HG03039 (cell line): ENCODE measurements at regions not wholly inside any gene's neighbourhood (a gene's known extent, or its start where the extent isn't known, plus 50 kb on each side); places are given as distances from the start of the nearest gene placed in this dataset.

Experiments
- ATAC-seq: cut with Tn5 transposase; IDR thresholded peaks from one replicate; pipeline ENCODE4 v1.9.1; 2021; ENCODE audit warnings: mild to moderate bottlenecking, moderate library complexity; ENCODE audit not compliant: unreplicated experiment

- ATAC-seq = no peak
Measured at GRCh38 chr3:157751386-157751785, 248.2 kb upstream of the VEPH1 start.

GRCh38 chr3:157746391-157746790, 243.2 kb upstream of the VEPH1 start:
- no peak for ATAC-seq

- ATAC-seq = no peak
Measured at GRCh38 chr3:157741607-157742006, 238.4 kb upstream of the VEPH1 start.

- no peak for ATAC-seq
Measured at GRCh38 chr3:157738441-157738840, 235.2 kb upstream of the VEPH1 start.

GRCh38 chr3:157718800-157719199, 215.6 kb upstream of the VEPH1 start:
- ATAC-seq = no peak

- no peak for ATAC-seq
Measured at GRCh38 chr3:157713101-157713500, 209.9 kb upstream of the VEPH1 start.

- no peak for ATAC-seq
Measured at GRCh38 chr3:157705258-157705657, 202.0 kb upstream of the VEPH1 start.

- no peak for ATAC-seq
Measured at GRCh38 chr3:157700405-157700804, 197.2 kb upstream of the VEPH1 start.

- ATAC-seq = no peak
Measured at GRCh38 chr3:157695586-157695985, 192.4 kb upstream of the VEPH1 start.

GRCh38 chr3:157695103-157695502, 191.9 kb upstream of the VEPH1 start:
- no peak for ATAC-seq

GRCh38 chr3:157693762-157694161, 190.5 kb upstream of the VEPH1 start:
- ATAC-seq = no peak

GRCh38 chr3:157692468-157692867, 189.3 kb upstream of the VEPH1 start:
- ATAC-seq = no peak

- no peak for ATAC-seq
Measured at GRCh38 chr3:157683668-157684067, 180.5 kb upstream of the VEPH1 start.

GRCh38 chr3:157672061-157672460, 168.8 kb upstream of the VEPH1 start:
- no peak for ATAC-seq

- no peak for ATAC-seq
Measured at GRCh38 chr3:157671656-157672055, 168.4 kb upstream of the VEPH1 start.

GRCh38 chr3:157669416-157669815, 166.2 kb upstream of the VEPH1 start:
- no peak for ATAC-seq

- no peak for ATAC-seq
Measured at GRCh38 chr3:157667493-157667892, 164.3 kb upstream of the VEPH1 start.

- ATAC-seq = no peak
Measured at GRCh38 chr3:157662171-157662570, 159.0 kb upstream of the VEPH1 start.

- no peak for ATAC-seq
Measured at GRCh38 chr3:157660847-157661246, 157.6 kb upstream of the VEPH1 start.

- no peak for ATAC-seq
Measured at GRCh38 chr3:157652366-157652765, 149.2 kb upstream of the VEPH1 start.

- ATAC-seq = no peak
Measured at GRCh38 chr3:157650699-157651098, 147.5 kb upstream of the VEPH1 start.

- no peak for ATAC-seq
Measured at GRCh38 chr3:157650172-157650571, 147.0 kb upstream of the VEPH1 start.

GRCh38 chr3:157649511-157649910, 146.3 kb upstream of the VEPH1 start:
- ATAC-seq = no peak

- ATAC-seq = no peak
Measured at GRCh38 chr3:157647820-157648219, 144.6 kb upstream of the VEPH1 start.
